Liver (tissue), 8 donors: ENCODE measurements at regions not wholly inside any gene's neighbourhood (a gene's known extent, or its start where the extent isn't known, plus 50 kb on each side); places are given as distances from the start of the nearest gene placed in this dataset.

Experiments
- DNase-seq: peaks from one replicate; pipeline ENCODE4 v3.0.0-alpha.2; 2017; ENCODE audit warnings: low spot score
- H3K27ac ChIP-seq, 2 donors: one replicate each; pipeline ENCODE4 v1.7.0; 2013; ENCODE audit warnings: inconsistent platforms in 2 of 2, low read length in 2 of 2, control low read depth in 1 of 2, low read depth in 1 of 2, mild to moderate bottlenecking in 1 of 2
- H3K27me3 ChIP-seq, 4 donors: one replicate each; pipeline versions ENCODE4 v1.6.1 to v1.7.0; 2013; ENCODE audit warnings: low read length in 3 of 4, inconsistent platforms in 1 of 4, mild to moderate bottlenecking in 1 of 4, moderate library complexity in 1 of 4; ENCODE audit not compliant: control insufficient read depth in 4 of 4, insufficient read depth in 4 of 4
- H3K36me3 ChIP-seq, 4 donors: one replicate each; pipeline versions ENCODE4 v1.6.1 to v1.7.0; 2013; ENCODE audit warnings: low read length in 3 of 4, mild to moderate bottlenecking in 3 of 4, low read depth in 1 of 4, moderate library complexity in 1 of 4; ENCODE audit not compliant: control insufficient read depth in 4 of 4, insufficient read depth in 3 of 4
- H3K4me1 ChIP-seq, 4 donors: one replicate each; pipeline versions ENCODE4 v1.6.1 to v1.7.0; 2013; ENCODE audit warnings: low read length in 3 of 4, mild to moderate bottlenecking in 3 of 4, moderate library complexity in 1 of 4; ENCODE audit not compliant: control insufficient read depth in 4 of 4, insufficient read depth in 4 of 4
- H3K4me3 ChIP-seq, 3 donors: one replicate each; pipeline versions ENCODE4 v1.6.1 to v1.7.0; 2013; ENCODE audit warnings: low read length in 3 of 3, control low read depth in 1 of 3, low read depth in 1 of 3, mild to moderate bottlenecking in 1 of 3
- H3K9ac ChIP-seq, 2 donors: one replicate each; pipeline ENCODE4 v1.7.0; 2013; ENCODE audit warnings: low read length in 2 of 2, mild to moderate bottlenecking in 2 of 2, moderate library complexity in 2 of 2, control low read depth in 1 of 2, low read depth in 1 of 2
- H3K9me3 ChIP-seq, 4 donors: one replicate each; pipeline versions ENCODE4 v1.6.1 to v1.7.0; 2013; ENCODE audit warnings: low read length in 3 of 4; ENCODE audit not compliant: control insufficient read depth in 4 of 4
- EGR1 ChIP-seq, 2 donors: IDR thresholded peaks; 2 replicates each; pipeline ENCODE4 v1.6.1; 2016 to 2018; ENCODE audit warnings: antibody characterized with exemption in 2 of 2, low read depth in 2 of 2
- FOXA1 ChIP-seq: IDR thresholded peaks from 2 replicates; pipeline ENCODE4 v1.6.1; 2016; ENCODE audit warnings: antibody characterized with exemption
- FOXA2 ChIP-seq: IDR thresholded peaks from 2 replicates; pipeline ENCODE4 v1.6.1; 2016; ENCODE audit warnings: antibody characterized with exemption
- GABPA ChIP-seq, 2 donors: IDR thresholded peaks in 1 of 2; conservative IDR thresholded peaks in 1 of 2; 2 replicates each; pipeline ENCODE4 v1.6.1; 2016; ENCODE audit warnings: antibody characterized with exemption in 2 of 2, mild to moderate bottlenecking in 1 of 2, moderate library complexity in 1 of 2
- HNF4A ChIP-seq, 2 donors: conservative IDR thresholded peaks; 2 replicates each; pipeline ENCODE4 v1.6.1; 2016; ENCODE audit warnings: antibody characterized with exemption in 2 of 2, mild to moderate bottlenecking in 2 of 2
- HNF4G ChIP-seq: IDR thresholded peaks from 2 replicates; pipeline ENCODE4 v1.6.1; 2016; ENCODE audit warnings: antibody characterized with exemption
- JUND ChIP-seq, 2 donors: IDR thresholded peaks; 2 replicates each; pipeline ENCODE4 v1.6.1; 2016; ENCODE audit warnings: antibody characterized with exemption in 2 of 2
- NR2F2 ChIP-seq: IDR thresholded peaks from 2 replicates; pipeline ENCODE4 v1.6.1; 2016; ENCODE audit warnings: antibody characterized with exemption
- RAD21 ChIP-seq, 2 donors: IDR thresholded peaks; 2 replicates each; pipeline ENCODE4 v1.6.1; 2016; ENCODE audit warnings: antibody characterized with exemption in 2 of 2, mild to moderate bottlenecking in 2 of 2
- RXRA ChIP-seq, 2 donors: IDR thresholded peaks; 2 replicates each; pipeline ENCODE4 v1.6.1; 2017 to 2018; ENCODE audit warnings: antibody characterized with exemption in 2 of 2, mild to moderate bottlenecking in 1 of 2
- SP1 ChIP-seq: IDR thresholded peaks from 2 replicates; pipeline ENCODE4 v1.6.1; 2018; ENCODE audit warnings: antibody characterized with exemption, mild to moderate bottlenecking
- TAF1 ChIP-seq: conservative IDR thresholded peaks from 2 replicates; pipeline ENCODE4 v1.6.1; 2016; ENCODE audit warnings: antibody characterized with exemption, mild to moderate bottlenecking
- YY1 ChIP-seq: IDR thresholded peaks from 2 replicates; pipeline ENCODE4 v1.6.1; 2016; ENCODE audit warnings: antibody characterized with exemption, mild to moderate bottlenecking
- WGBS: extraction: QIAGEN DNeasy Blood & Tissue Kit; methylation state at CpG from one replicate; pipeline ENCODE4 v1.1.7; 2013; 5-methylcytosine and 5-hydroxymethylcytosine counted together
- TF ChIP-seq, protein P1 (sequence below): fragments of 150-350 bp; IDR thresholded peaks from 2 replicates; pipeline ENCODE4 v1.5.1; 2017; ENCODE audit warnings: improper control_type of control experiment, low read depth, low read length; ENCODE audit not compliant: missing input control
- TF ChIP-seq, protein P2 (sequence below): IDR thresholded peaks from 2 replicates; pipeline ENCODE4 v1.6.1; 2016; ENCODE audit warnings: antibody characterized with exemption, mild to moderate bottlenecking
- TF ChIP-seq, protein P3 (sequence below): IDR thresholded peaks from 2 replicates; pipeline ENCODE4 v1.6.1; 2016; ENCODE audit warnings: antibody characterized with exemption
- TF ChIP-seq, protein P4 (sequence below): IDR thresholded peaks from 2 replicates; pipeline ENCODE4 v1.6.1; 2016; ENCODE audit warnings: antibody characterized with exemption
- donor health status: healthy.
- donor health status: healthy.
- donor health status: healthy.
- donor health status: healthy.
- donor health status: healthy.

DNA sequence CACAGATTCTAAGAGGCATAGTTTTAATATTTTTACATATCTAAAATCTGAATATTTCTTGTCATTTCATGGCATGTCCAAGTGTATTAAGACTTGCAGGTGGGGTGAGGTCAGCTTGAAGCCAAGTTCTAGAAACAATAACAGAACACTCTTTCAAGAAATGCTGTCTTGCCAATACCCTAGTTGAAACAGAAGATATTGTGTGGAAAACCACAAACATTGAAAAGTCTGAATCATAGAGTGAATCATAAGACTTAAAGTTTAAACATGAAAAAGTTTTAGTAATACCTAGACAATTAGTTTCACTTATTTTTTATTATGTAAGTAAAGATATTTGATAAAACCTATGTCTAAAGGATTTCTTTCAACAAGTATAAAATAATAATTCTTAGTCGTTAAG is 191.5 kb upstream of the CAND1 start (continued):
- no peak for TF ChIP-seq HNF4A (conservative IDR thresholded peaks at IDR 0.05)
- TF ChIP-seq, protein P1, sequence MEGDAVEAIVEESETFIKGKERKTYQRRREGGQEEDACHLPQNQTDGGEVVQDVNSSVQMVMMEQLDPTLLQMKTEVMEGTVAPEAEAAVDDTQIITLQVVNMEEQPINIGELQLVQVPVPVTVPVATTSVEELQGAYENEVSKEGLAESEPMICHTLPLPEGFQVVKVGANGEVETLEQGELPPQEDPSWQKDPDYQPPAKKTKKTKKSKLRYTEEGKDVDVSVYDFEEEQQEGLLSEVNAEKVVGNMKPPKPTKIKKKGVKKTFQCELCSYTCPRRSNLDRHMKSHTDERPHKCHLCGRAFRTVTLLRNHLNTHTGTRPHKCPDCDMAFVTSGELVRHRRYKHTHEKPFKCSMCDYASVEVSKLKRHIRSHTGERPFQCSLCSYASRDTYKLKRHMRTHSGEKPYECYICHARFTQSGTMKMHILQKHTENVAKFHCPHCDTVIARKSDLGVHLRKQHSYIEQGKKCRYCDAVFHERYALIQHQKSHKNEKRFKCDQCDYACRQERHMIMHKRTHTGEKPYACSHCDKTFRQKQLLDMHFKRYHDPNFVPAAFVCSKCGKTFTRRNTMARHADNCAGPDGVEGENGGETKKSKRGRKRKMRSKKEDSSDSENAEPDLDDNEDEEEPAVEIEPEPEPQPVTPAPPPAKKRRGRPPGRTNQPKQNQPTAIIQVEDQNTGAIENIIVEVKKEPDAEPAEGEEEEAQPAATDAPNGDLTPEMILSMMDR = no peak
- no peak for TF ChIP-seq SP1
- no peak for TF ChIP-seq NR2F2
- no peak for TF ChIP-seq RAD21 (IDR thresholded peaks at IDR 0.05)
- no peak for TF ChIP-seq JUND (IDR thresholded peaks at IDR 0.05)
- no peak for TF ChIP-seq TAF1

DNA sequence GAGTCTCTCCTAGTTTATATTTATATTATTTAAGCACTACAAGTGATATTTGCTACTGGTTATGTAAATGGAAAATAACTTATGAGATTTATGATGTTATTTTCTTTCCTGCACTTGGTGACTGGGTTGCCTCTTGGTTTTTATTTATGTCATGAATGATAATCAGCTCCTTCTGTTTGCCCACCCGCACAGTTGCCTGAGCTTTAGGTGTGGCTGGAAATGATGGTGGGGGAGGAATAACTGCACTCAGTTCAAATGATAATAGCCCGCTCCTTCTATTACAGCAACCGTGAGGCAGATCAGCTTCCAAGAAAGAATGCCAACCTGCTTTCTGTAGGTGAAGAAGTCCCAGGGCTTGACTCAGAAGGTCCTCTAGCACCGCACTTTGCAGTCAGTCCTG is 190.2 kb upstream of the CAND1 start:
- H3K4me3 ChIP-seq = no peak overlapping the region
- no peak overlapping the region for H3K9ac ChIP-seq
- H3K36me3 ChIP-seq = no peaks in the 10 kb centered on the region
- no peaks in the 10 kb centered on the region for H3K4me1 ChIP-seq
- TF ChIP-seq NR2F2 (no peak), EGR1 (IDR thresholded peaks at IDR 0.05; ENCODE audit: low read depth in 2 of 2) (no peak), YY1 (no peak), RXRA (IDR thresholded peaks at IDR 0.05) (no peak), JUND (IDR thresholded peaks at IDR 0.05) (no peak), FOXA2 (no peak), HNF4G (no peak), GABPA (IDR thresholded peaks at IDR 0.05 in 1 of 2, conservative IDR thresholded peaks at IDR 0.05 in 1 of 2) (no peak), HNF4A (conservative IDR thresholded peaks at IDR 0.05) (no peak), SP1 (no peak), RAD21 (IDR thresholded peaks at IDR 0.05) (no peak), FOXA1 (no peak)
- TF ChIP-seq, protein P2, sequence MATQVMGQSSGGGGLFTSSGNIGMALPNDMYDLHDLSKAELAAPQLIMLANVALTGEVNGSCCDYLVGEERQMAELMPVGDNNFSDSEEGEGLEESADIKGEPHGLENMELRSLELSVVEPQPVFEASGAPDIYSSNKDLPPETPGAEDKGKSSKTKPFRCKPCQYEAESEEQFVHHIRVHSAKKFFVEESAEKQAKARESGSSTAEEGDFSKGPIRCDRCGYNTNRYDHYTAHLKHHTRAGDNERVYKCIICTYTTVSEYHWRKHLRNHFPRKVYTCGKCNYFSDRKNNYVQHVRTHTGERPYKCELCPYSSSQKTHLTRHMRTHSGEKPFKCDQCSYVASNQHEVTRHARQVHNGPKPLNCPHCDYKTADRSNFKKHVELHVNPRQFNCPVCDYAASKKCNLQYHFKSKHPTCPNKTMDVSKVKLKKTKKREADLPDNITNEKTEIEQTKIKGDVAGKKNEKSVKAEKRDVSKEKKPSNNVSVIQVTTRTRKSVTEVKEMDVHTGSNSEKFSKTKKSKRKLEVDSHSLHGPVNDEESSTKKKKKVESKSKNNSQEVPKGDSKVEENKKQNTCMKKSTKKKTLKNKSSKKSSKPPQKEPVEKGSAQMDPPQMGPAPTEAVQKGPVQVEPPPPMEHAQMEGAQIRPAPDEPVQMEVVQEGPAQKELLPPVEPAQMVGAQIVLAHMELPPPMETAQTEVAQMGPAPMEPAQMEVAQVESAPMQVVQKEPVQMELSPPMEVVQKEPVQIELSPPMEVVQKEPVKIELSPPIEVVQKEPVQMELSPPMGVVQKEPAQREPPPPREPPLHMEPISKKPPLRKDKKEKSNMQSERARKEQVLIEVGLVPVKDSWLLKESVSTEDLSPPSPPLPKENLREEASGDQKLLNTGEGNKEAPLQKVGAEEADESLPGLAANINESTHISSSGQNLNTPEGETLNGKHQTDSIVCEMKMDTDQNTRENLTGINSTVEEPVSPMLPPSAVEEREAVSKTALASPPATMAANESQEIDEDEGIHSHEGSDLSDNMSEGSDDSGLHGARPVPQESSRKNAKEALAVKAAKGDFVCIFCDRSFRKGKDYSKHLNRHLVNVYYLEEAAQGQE = no peak
- TF ChIP-seq, protein P3, sequence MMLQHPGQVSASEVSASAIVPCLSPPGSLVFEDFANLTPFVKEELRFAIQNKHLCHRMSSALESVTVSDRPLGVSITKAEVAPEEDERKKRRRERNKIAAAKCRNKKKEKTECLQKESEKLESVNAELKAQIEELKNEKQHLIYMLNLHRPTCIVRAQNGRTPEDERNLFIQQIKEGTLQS = no peak
- TF ChIP-seq, protein P4, sequence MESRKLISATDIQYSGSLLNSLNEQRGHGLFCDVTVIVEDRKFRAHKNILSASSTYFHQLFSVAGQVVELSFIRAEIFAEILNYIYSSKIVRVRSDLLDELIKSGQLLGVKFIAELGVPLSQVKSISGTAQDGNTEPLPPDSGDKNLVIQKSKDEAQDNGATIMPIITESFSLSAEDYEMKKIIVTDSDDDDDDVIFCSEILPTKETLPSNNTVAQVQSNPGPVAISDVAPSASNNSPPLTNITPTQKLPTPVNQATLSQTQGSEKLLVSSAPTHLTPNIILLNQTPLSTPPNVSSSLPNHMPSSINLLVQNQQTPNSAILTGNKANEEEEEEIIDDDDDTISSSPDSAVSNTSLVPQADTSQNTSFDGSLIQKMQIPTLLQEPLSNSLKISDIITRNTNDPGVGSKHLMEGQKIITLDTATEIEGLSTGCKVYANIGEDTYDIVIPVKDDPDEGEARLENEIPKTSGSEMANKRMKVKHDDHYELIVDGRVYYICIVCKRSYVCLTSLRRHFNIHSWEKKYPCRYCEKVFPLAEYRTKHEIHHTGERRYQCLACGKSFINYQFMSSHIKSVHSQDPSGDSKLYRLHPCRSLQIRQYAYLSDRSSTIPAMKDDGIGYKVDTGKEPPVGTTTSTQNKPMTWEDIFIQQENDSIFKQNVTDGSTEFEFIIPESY = no peak
- WGBS = 68% methylated on average over 4 of the region's 4 CpGs
- H3K27ac ChIP-seq = no peak overlapping the region
- no peak for DNase-seq
- H3K27me3 ChIP-seq = peaks cover 0 to 8% (median 2%) of the 10 kb centered on the region in 4 donors
- no peaks in the 10 kb centered on the region for H3K9me3 ChIP-seq
